ENCODE measurements at regions not wholly inside any gene's neighbourhood (a gene's known extent, or its start where the extent isn't known, plus 50 kb on each side); places are given as distances from the start of the nearest gene placed in this dataset.

GRCh38 chr6:19602434-19603013 is 234.6 kb upstream of the ID4 start:
- Histone ChIP-seq H3K9me2 (ENCODE audit: low read depth, low read length) (no peaks in the 10 kb centered on the region), H3F3A (ENCODE audit: insufficient read depth, low read length) (no peaks in the 10 kb centered on the region), H3K36me3 (ENCODE audit: insufficient read depth, low read length) (no peaks in the 10 kb centered on the region), H3K79me2 (ENCODE audit: insufficient read depth, low read length) (no peaks in the 10 kb centered on the region), H3K27ac (ENCODE audit: low read depth, low read length, poor library complexity, severe bottlenecking) (no peak overlapping the region), H3K4me1 (ENCODE audit: insufficient read depth, low read length, severe bottlenecking) (peaks cover 16% of the 10 kb centered on the region), H3K4me3 (ENCODE audit: low read depth, low read length, poor library complexity, severe bottlenecking) (no peak overlapping the region), H2AFZ (ENCODE audit: low read length) (no peak overlapping the region), H3K9ac (ENCODE audit: low read length) (no peak overlapping the region), H3K4me2 (ENCODE audit: low read length) (no peak overlapping the region), H3K9me3 (ENCODE audit: low read length) (no peaks in the 10 kb centered on the region), H4K20me1 (ENCODE audit: insufficient read depth, low read length) (no peaks in the 10 kb centered on the region), H3K27me3 (ENCODE audit: insufficient read depth, low read length) (no peaks in the 10 kb centered on the region)
- TF ChIP-seq EZH2 (IDR thresholded peaks at IDR 0.05; ENCODE audit: borderline replicate concordance, low read length): no peak
- TF ChIP-seq CTCF (IDR thresholded peaks at IDR 0.05; ENCODE audit: low read length): no peak

GRCh38 chr6:19603721-19604120 is 233.4 kb upstream of the ID4 start:
- H3K4me3 ChIP-seq (ENCODE audit: low read depth, low read length, poor library complexity, severe bottlenecking): no peak overlapping the region
- no peak overlapping the region for H3K27ac ChIP-seq (ENCODE audit: low read depth, low read length, poor library complexity, severe bottlenecking)
- no peaks in the 10 kb centered on the region for H4K20me1 ChIP-seq (ENCODE audit: insufficient read depth, low read length)
- no peaks in the 10 kb centered on the region for H3K36me3 ChIP-seq (ENCODE audit: insufficient read depth, low read length)
- TF ChIP-seq CTCF (IDR thresholded peaks at IDR 0.05; ENCODE audit: low read length) (no peak), EZH2 (IDR thresholded peaks at IDR 0.05; ENCODE audit: borderline replicate concordance, low read length) (no peak)
- no peaks in the 10 kb centered on the region for H3F3A ChIP-seq (ENCODE audit: insufficient read depth, low read length)
- H2AFZ ChIP-seq (ENCODE audit: low read length): no peak overlapping the region
- H3K9me3 ChIP-seq (ENCODE audit: low read length): no peaks in the 10 kb centered on the region
- H3K9me2 ChIP-seq (ENCODE audit: low read depth, low read length): no peaks in the 10 kb centered on the region
- H3K79me2 ChIP-seq (ENCODE audit: insufficient read depth, low read length): no peaks in the 10 kb centered on the region
- H3K4me1 ChIP-seq (ENCODE audit: insufficient read depth, low read length, severe bottlenecking): peaks cover 8% of the 10 kb centered on the region
- H3K4me2 ChIP-seq (ENCODE audit: low read length): no peak overlapping the region
- H3K27me3 ChIP-seq (ENCODE audit: insufficient read depth, low read length): no peaks in the 10 kb centered on the region
- no peak overlapping the region for H3K9ac ChIP-seq (ENCODE audit: low read length)

GRCh38 chr6:19605624-19606023 is 231.5 kb upstream of the ID4 start:
- H3K4me2 ChIP-seq (ENCODE audit: low read length): no peak overlapping the region
- H3K27me3 ChIP-seq (ENCODE audit: insufficient read depth, low read length): no peaks in the 10 kb centered on the region
- H3K4me1 ChIP-seq (ENCODE audit: insufficient read depth, low read length, severe bottlenecking): peaks cover 8% of the 10 kb centered on the region
- H3K4me3 ChIP-seq (ENCODE audit: low read depth, low read length, poor library complexity, severe bottlenecking): no peak overlapping the region
- H3K79me2 ChIP-seq (ENCODE audit: insufficient read depth, low read length): no peaks in the 10 kb centered on the region
- H3K36me3 ChIP-seq (ENCODE audit: insufficient read depth, low read length): no peaks in the 10 kb centered on the region
- no peaks in the 10 kb centered on the region for H3K9me2 ChIP-seq (ENCODE audit: low read depth, low read length)
- H3K9me3 ChIP-seq (ENCODE audit: low read length): no peaks in the 10 kb centered on the region
- H3F3A ChIP-seq (ENCODE audit: insufficient read depth, low read length): no peaks in the 10 kb centered on the region
- no peak for TF ChIP-seq EZH2 (IDR thresholded peaks at IDR 0.05; ENCODE audit: borderline replicate concordance, low read length)
- TF ChIP-seq CTCF (IDR thresholded peaks at IDR 0.05; ENCODE audit: low read length): no peak
- no peak overlapping the region for H2AFZ ChIP-seq (ENCODE audit: low read length)
- no peaks in the 10 kb centered on the region for H4K20me1 ChIP-seq (ENCODE audit: insufficient read depth, low read length)
- H3K27ac ChIP-seq (ENCODE audit: low read depth, low read length, poor library complexity, severe bottlenecking): no peak overlapping the region
- no peak overlapping the region for H3K9ac ChIP-seq (ENCODE audit: low read length)

All from OCI-LY1 (cell line).